Psoas muscle (tissue), 7 donors: ENCODE measurements at regions not wholly inside any gene's neighbourhood (a gene's known extent, or its start where the extent isn't known, plus 50 kb on each side); places are given as distances from the start of the nearest gene placed in this dataset.

Experiments used
- ATAC-seq, 4 donors: fragments of 200-7000 bp; cut with Tn5 transposase; one replicate each; pipeline ENCODE4 v1.9.1; 2020; ENCODE audit warnings: moderate library complexity in 3 of 4, mild to moderate bottlenecking in 2 of 4
- DNase-seq, 2 donors: peaks; one replicate each; pipeline ENCODE4 v3.0.0-alpha.2; 2020
- H3K27ac ChIP-seq: fragments of 200-600 bp; one replicate; pipeline ENCODE4 v1.8.0; 2022
- H3K27me3 ChIP-seq, 3 donors: fragments of 200-600 bp in 1 of 3; one replicate each; pipeline versions ENCODE4 v1.6.1 to v1.8.0; 2013 to 2022; ENCODE audit warnings: low read length in 2 of 3, mild to moderate bottlenecking in 2 of 3, moderate library complexity in 1 of 3; ENCODE audit not compliant: insufficient read depth in 3 of 3
- H3K36me3 ChIP-seq, 2 donors: fragments of 200-600 bp in 1 of 2; one replicate each; pipeline versions ENCODE4 v1.6.1 to v1.8.0; 2013 to 2022; ENCODE audit warnings: low read depth in 1 of 2, mild to moderate bottlenecking in 1 of 2, moderate library complexity in 1 of 2; ENCODE audit not compliant: insufficient read depth in 1 of 2
- H3K4me1 ChIP-seq: fragments of 200-600 bp; one replicate; pipeline ENCODE4 v1.8.0; 2022
- H3K4me3 ChIP-seq: fragments of 200-600 bp; one replicate; pipeline ENCODE4 v1.8.0; 2022; ENCODE audit warnings: mild to moderate bottlenecking
- H3K9me3 ChIP-seq: fragments of 200-600 bp; one replicate; pipeline ENCODE4 v1.8.0; 2022
- CTCF ChIP-seq: fragments of 200-600 bp; IDR thresholded peaks from one replicate; pipeline ENCODE4 v1.8.0; 2022; ENCODE audit warnings: antibody characterized with exemption
- WGBS, 3 donors: extraction: QIAGEN DNeasy Blood & Tissue Kit; methylation state at CpG; one replicate each; pipeline versions ENCODE4 v1.1.6 to v1.1.7; 2013; 5-methylcytosine and 5-hydroxymethylcytosine counted together
- intact Hi-C, 2 donors: fragments of 100-400 bp; cut with DNase I; formaldehyde crosslinking; loops; one replicate each; pipeline versions ENCODE4 v1.11.0 to v1.14.2; 2022
- donor health status: healthy with polysubstance abuse.
- donor health status: DM: no; HTN: no; CAD: no; lungs with moderate emphysema.
- donor health status: Bipolar disorder and iron deficiency.
- donor health status: healthy.
- donor health status: DM: yes; HTN: yes; CAD: no.
- donor health status: DM: no; HTN: no; CAD: no.
- donor health status: DM: yes; HTN: yes; CAD: no.

- H3K27ac ChIP-seq, result no peak overlapping the region
- peaks cover 0 to 73% (median 26%) of the 10 kb centered on the region in 3 donors for H3K27me3 ChIP-seq
- intact Hi-C loops, result no loop called here
- peak overlapping the region; percentile 78 for H3K4me3 ChIP-seq
- peak in 1 of 2 donors; percentile 25 for DNase-seq
- peak; percentile 9 to 35 (median 14) for ATAC-seq
- no peaks in the 10 kb centered on the region for H3K9me3 ChIP-seq
- H3K4me1 ChIP-seq, result peaks cover 6% of the 10 kb centered on the region
- no peak for TF ChIP-seq CTCF
- H3K36me3 ChIP-seq, result no peaks in the 10 kb centered on the region
- WGBS, 3 donors, result 1% methylated on average over 36 to 93 of the region's 93 CpGs
Measured at GRCh38 chr4:182144626-182145333, 98.4 kb upstream of the TENM3 start.

- intact Hi-C loops, result no loop called here
- 22 to 26% (median 26%) methylated on average over 12 of the region's 12 CpGs for WGBS, 3 donors
- ATAC-seq (no peak), DNase-seq (no peak)
- Histone ChIP-seq H3K4me3 (peak overlapping the region; percentile 78), H3K27me3 (peaks cover 0 to 79% (median 24%) of the 10 kb centered on the region in 3 donors), H3K4me1 (peaks cover 6% of the 10 kb centered on the region), H3K9me3 (no peaks in the 10 kb centered on the region), H3K27ac (no peak overlapping the region), H3K36me3 (no peaks in the 10 kb centered on the region)
- no peak for TF ChIP-seq CTCF
Measured at GRCh38 chr4:182145334-182145905, 97.8 kb upstream of the TENM3 start.

DNA sequence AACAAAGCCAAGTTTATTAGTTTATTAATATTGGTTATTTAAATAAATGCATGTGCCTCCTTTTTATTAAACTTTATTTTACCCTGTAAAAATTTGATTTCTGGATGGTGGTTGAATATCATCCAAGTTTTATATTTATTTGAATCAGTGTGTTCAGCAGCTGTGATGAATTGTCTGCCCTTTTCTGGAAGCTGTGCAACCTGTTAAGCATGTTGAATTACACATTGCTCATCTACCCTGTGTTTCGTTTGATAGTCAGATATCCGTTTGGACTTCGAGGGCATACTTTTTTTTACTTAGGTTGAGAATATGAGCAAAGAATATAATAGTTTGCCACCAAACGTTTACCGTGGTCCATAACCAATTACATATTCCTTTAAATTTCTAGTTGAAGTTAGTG is 95.8 kb upstream of the TENM3 start:
- Histone ChIP-seq H3K9me3 (no peaks in the 10 kb centered on the region), H3K27me3 (peaks cover 0 to 65% (median 15%) of the 10 kb centered on the region in 3 donors), H3K4me1 (peaks cover 6% of the 10 kb centered on the region), H3K4me3 (no peak overlapping the region), H3K36me3 (no peaks in the 10 kb centered on the region), H3K27ac (no peak overlapping the region)
- intact Hi-C loops, result no loop called here
- TF ChIP-seq CTCF, result no peak
- ATAC-seq (no peak), DNase-seq (no peak)
- WGBS, 3 donors, result 76 to 81% (median 77%) methylated on average over 5 of the region's 5 CpGs

DNA sequence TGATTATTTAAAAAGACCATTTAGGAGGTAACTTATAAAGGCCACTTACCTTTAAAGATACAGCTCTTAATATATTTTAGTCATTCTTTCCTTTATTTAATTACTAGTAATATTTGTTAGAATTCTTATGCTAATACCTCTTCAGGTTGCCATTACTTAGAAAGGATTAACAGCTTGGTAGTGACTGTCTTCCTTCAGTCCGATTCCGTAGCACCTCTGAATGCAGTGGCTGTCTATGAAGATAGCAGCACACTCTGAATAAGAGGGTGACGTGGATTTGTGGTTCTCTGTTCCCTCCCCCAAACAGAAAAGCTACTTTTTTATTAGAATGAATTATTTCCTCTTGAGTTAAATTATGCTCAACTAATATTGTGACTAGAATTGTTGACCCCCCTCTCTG is 92.6 kb upstream of the TENM3 start:
- no peak for ATAC-seq
- H3K27me3 ChIP-seq, result peaks cover 0 to 34% (median 0%) of the 10 kb centered on the region in 3 donors
- TF ChIP-seq CTCF, result no peak
- no peaks in the 10 kb centered on the region for H3K36me3 ChIP-seq
- no peak overlapping the region for H3K27ac ChIP-seq
- H3K9me3 ChIP-seq, result no peaks in the 10 kb centered on the region
- H3K4me3 ChIP-seq, result no peak overlapping the region
- 86 to 93% (median 93%) methylated on average over 3 of the region's 3 CpGs for WGBS, 3 donors
- intact Hi-C loops, result no loop called here
- no peak for DNase-seq
- H3K4me1 ChIP-seq, result no peaks in the 10 kb centered on the region
